Immature natural killer cell (primary cell): ENCODE measurements at regions not wholly inside any gene's neighbourhood (a gene's known extent, or its start where the extent isn't known, plus 50 kb on each side); places are given as distances from the start of the nearest gene placed in this dataset.

ENCODE experiments used
- DNase-seq, 3 donors: peaks; one replicate each; pipeline ENCODE4 v3.0.0; 2022; ENCODE audit warnings: mixed read lengths in 1 of 3
- H3K27ac Mint-ChIP-seq, 6 donors: one replicate each; pipeline ENCODE4 v1.8.0; 2020; ENCODE audit warnings: mixed read lengths in 6 of 6, mild to moderate bottlenecking in 5 of 6, inconsistent platforms in 4 of 6, moderate library complexity in 3 of 6
- H3K27me3 Mint-ChIP-seq, 3 donors: one replicate each; pipeline ENCODE4 v1.8.0; 2020 to 2021; ENCODE audit warnings: low read depth in 3 of 3, mild to moderate bottlenecking in 3 of 3, mixed read lengths in 3 of 3, moderate library complexity in 3 of 3, inconsistent platforms in 1 of 3
- H3K36me3 Mint-ChIP-seq, 3 donors: one replicate each; pipeline ENCODE4 v1.8.0; 2020; ENCODE audit warnings: mixed read lengths in 3 of 3, inconsistent platforms in 2 of 3, mild to moderate bottlenecking in 2 of 3
- H3K4me1 Mint-ChIP-seq, 2 donors: one replicate each; pipeline ENCODE4 v1.8.0; 2020; ENCODE audit warnings: inconsistent platforms in 2 of 2, mild to moderate bottlenecking in 2 of 2, mixed read lengths in 2 of 2, moderate library complexity in 1 of 2
- H3K4me3 Mint-ChIP-seq, 5 donors: one replicate each; pipeline ENCODE4 v1.8.0; 2020; ENCODE audit warnings: mild to moderate bottlenecking in 5 of 5, mixed read lengths in 5 of 5, inconsistent platforms in 3 of 5, moderate library complexity in 3 of 5
- H3K9me3 Mint-ChIP-seq, 6 donors: one replicate each; pipeline ENCODE4 v1.8.0; 2020; ENCODE audit warnings: mild to moderate bottlenecking in 6 of 6, mixed read lengths in 6 of 6, inconsistent platforms in 4 of 6, moderate library complexity in 3 of 6

DNA sequence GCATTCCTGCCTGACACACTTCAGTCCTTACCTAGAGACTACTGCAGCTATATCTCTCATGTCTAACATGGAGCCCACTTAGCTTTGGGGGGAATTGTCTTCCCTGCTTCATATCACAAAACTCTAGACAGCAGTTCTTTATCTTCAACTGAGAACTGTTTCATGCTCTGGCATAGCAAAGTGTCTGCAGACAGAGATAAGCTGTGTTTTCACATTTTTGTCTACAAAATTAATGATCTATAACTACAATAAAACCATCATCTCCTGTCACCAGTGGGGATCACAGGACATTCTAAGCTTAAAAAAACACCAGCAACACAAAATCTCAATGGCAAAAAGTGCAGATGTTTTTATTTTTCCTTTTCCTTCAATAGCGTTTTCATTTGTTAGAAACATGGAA lies 137.1 kb upstream of the VRK1 start:
- Mint-ChIP-seq H3K27ac (no peak overlapping the region), H3K27me3 (peaks cover 3 to 20% (median 8%) of the 10 kb centered on the region in 3 donors), H3K9me3 (peaks cover 0 to 18% (median 8%) of the 10 kb centered on the region in 6 donors), H3K4me3 (no peak overlapping the region), H3K4me1 (no peaks in the 10 kb centered on the region), H3K36me3 (no peaks in the 10 kb centered on the region)
- no peak for DNase-seq

DNA sequence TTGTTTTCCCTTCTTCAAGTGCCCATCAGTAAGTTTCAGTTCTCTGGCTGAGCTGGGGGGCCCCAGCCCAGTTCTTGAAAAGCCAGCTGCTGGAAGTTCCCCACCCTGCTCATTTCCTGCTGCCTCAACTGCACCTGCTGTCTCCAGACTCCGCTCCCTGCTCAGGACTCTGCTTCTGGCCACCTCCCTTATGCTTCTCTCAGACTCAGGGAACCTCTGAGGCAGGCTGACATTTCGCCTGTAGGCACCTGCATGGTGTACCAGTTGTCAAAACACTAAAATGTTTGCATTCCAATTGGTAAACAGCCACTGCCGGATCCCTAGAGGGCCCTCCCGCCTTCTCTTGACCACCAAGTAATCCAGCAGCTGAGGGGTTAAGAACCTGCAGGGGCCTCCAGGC lies 136.5 kb upstream of the VRK1 start:
- DNase-seq: no peak
- Mint-ChIP-seq H3K4me3 (no peak overlapping the region), H3K36me3 (no peaks in the 10 kb centered on the region), H3K27ac (no peak overlapping the region), H3K27me3 (peaks cover 3 to 20% (median 8%) of the 10 kb centered on the region in 3 donors), H3K4me1 (no peaks in the 10 kb centered on the region), H3K9me3 (peaks cover 0 to 18% (median 8%) of the 10 kb centered on the region in 6 donors)

DNA sequence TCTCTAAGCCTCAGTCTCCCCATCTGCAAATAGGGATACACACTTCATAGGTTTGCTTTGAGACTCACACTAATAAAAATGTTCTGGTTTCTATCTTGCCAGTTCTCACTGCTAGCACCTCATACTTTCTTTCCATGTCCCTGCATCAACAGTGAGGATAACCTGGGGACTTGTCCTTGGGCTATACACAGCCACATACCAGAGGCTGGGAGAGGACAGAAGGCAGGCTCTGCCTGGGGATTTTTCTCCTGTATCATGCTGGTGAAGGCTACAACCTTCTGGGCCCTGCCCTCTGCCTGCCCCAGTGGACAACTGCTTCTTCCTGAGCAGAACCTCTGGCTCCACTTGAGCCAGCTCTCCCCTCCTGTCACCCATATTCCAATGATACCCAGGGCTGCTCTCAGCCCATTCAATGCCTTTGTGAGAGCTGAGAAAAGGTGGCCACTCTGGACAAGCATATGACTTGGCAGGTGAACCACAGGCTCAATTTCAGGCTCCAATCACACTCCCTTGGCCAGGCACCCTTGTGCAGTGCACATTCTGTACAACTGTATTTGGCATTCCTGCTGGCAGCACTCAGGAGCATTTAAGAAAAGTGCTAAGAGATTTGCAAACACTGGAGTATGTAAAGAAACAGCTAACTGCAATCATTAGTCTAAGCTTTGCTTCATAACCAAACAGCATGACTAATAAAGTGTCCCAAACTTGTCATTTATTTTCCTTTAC lies 135.8 kb upstream of the VRK1 start:
- no peak overlapping the region for H3K27ac Mint-ChIP-seq
- H3K9me3 Mint-ChIP-seq: peaks cover 0 to 14% (median 8%) of the 10 kb centered on the region in 6 donors
- no peak overlapping the region for H3K4me3 Mint-ChIP-seq
- H3K27me3 Mint-ChIP-seq: peaks cover 3 to 25% (median 12%) of the 10 kb centered on the region in 3 donors
- no peaks in the 10 kb centered on the region for H3K4me1 Mint-ChIP-seq
- no peaks in the 10 kb centered on the region for H3K36me3 Mint-ChIP-seq
- no peak for DNase-seq

DNA sequence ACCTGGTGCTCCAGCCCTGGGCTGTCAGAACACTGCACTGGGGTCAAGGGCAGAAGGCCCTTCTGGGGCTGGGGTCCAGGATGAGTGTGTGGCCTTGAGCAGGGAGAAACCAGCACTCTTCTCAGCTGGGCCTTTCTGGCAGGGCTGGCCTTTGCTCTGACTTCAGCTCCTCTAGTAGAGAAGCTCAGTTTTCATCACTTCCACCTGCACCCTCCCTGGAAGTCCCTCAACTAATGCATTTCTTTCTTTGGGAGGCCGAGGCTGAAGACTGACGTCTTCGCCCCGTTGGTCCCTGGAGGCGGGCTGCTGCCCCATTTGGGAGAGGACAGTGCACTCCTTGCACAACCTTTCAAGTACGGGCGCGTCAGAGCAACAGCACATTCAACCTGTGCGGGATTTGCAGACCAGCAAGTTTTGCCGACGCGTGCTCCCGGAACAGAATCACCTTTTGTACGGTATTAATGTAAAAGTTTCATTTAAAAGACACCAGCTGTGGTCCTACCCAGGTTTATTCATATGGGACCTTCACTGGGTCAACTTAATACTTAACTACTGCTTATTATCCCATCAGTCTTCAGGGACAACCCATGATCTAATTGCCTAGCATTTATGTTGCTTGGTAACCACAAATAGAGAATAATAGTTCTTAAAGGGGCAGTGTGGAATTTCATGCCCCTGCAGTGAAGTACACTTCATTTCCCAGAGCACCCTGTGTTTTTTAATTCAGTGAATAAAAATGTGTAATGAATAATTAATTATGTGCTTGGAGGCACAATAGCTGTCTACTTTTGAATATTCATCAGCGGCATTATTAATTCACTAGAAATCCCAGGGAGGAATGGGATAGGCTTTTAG lies 134.8 kb upstream of the VRK1 start:
- no peak overlapping the region for H3K27ac Mint-ChIP-seq
- H3K9me3 Mint-ChIP-seq: peaks cover 0 to 7% (median 2%) of the 10 kb centered on the region in 6 donors
- no peaks in the 10 kb centered on the region for H3K36me3 Mint-ChIP-seq
- DNase-seq: no peak
- H3K27me3 Mint-ChIP-seq: peaks cover 3 to 28% (median 13%) of the 10 kb centered on the region in 3 donors
- no peaks in the 10 kb centered on the region for H3K4me1 Mint-ChIP-seq
- no peak overlapping the region for H3K4me3 Mint-ChIP-seq

DNA sequence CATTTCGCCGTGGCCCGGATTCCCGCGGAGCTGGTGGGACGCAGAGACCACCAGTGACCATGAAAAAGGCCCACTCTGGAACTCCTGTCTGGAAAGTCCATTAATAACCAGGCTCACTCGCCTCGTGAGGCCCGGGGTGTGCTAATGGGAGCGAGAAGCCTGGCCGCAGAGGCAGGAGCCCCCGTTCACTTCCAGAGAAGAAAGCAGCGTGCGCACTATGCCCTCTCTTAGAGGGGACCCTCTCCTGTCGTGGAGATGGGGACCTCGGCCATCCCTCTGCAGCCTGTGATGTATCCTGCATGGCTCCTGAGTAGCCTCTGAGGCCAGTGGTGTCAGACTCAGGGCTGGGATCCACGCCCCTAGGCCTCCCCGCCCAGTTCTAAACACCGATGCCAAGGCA lies 134.1 kb upstream of the VRK1 start:
- no peak for DNase-seq
- H3K4me3 Mint-ChIP-seq: no peak overlapping the region
- no peaks in the 10 kb centered on the region for H3K36me3 Mint-ChIP-seq
- no peak overlapping the region for H3K27ac Mint-ChIP-seq
- H3K27me3 Mint-ChIP-seq: peaks cover 3 to 28% (median 13%) of the 10 kb centered on the region in 3 donors
- no peaks in the 10 kb centered on the region for H3K4me1 Mint-ChIP-seq
- H3K9me3 Mint-ChIP-seq: peaks cover 0 to 2% (median 0%) of the 10 kb centered on the region in 6 donors

DNA sequence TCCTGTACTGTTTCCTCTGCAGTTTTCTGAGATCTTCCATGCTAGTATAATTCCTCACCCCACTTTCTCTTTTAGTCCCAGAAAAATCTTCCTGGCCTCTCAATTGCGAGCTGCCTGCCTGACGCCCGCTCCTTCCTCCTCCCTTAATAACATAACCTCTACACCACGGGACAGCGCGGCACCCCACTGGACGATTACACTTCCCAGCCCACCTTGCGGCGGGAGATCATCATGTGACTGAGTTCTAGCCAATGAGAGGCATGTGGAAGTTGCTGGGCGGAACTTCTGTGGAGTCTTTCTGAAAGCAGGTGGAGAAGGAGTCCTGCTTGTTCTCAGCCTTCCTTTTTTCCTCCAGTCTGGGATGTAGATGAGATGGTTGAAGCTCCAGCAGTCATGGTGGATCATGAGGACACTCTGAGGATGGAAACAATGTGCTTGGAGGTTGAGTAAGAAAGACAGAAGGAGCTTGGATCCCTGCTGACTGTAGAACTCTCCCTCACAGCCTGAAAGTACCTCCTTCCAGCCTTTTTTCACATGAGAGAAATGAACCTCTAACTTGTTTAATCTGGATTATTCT lies 133.6 kb upstream of the VRK1 start:
- Mint-ChIP-seq H3K4me1 (no peaks in the 10 kb centered on the region), H3K27me3 (peaks cover 3 to 28% (median 12%) of the 10 kb centered on the region in 3 donors), H3K27ac (no peak overlapping the region), H3K9me3 (peaks cover 0 to 2% (median 0%) of the 10 kb centered on the region in 6 donors), H3K4me3 (no peak overlapping the region), H3K36me3 (no peaks in the 10 kb centered on the region)
- DNase-seq: no peak

DNA sequence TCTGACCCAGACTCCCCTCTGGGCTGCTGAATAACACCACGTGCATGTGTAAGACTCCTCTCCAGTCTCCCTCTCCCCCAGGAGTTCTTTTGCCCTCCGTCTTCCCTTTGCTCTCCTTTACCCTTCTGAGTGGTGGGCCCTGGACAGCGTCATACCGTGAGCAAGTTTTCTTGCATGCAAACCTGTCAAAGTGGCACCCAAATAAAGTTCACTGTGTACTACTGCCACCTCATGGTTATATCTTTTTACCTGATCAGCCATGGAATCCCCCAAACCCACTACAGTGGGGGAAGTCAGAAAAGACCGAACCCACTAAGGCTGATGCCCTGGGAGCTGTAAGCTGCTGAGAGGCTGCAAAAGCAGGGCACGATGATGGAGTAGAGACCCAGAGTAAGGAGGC lies 131.1 kb upstream of the VRK1 start:
- no peak for DNase-seq
- Mint-ChIP-seq H3K9me3 (peaks cover 0 to 2% (median 0%) of the 10 kb centered on the region in 6 donors), H3K4me1 (no peaks in the 10 kb centered on the region), H3K27ac (no peak overlapping the region), H3K27me3 (peaks cover 3 to 17% (median 8%) of the 10 kb centered on the region in 3 donors), H3K4me3 (no peak overlapping the region), H3K36me3 (no peaks in the 10 kb centered on the region)

DNA sequence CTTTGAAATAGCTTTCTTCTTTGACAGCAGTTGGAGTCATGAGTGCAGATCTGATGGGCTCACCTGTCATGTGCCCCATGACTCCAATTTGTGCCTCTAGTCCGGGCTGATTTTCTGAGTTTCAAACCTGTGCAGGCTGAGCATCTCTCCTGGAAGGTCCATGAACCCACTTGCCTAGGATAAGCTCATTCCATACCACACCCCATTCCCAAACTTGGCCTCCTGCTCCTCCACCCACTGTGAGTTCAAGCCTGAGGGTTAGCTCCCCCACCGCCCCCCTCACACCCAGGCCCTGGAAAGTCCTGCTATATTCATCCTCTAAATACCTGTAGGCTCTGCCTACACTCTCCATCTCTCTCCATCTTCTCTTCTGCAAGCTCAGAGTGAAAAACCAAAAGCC lies 126.8 kb upstream of the VRK1 start:
- Mint-ChIP-seq H3K27me3 (peaks cover 4 to 8% (median 5%) of the 10 kb centered on the region in 3 donors), H3K27ac (no peak overlapping the region), H3K36me3 (no peaks in the 10 kb centered on the region), H3K9me3 (peaks cover 0 to 2% (median 0%) of the 10 kb centered on the region in 6 donors), H3K4me3 (no peak overlapping the region), H3K4me1 (no peaks in the 10 kb centered on the region)
- no peak for DNase-seq

DNA sequence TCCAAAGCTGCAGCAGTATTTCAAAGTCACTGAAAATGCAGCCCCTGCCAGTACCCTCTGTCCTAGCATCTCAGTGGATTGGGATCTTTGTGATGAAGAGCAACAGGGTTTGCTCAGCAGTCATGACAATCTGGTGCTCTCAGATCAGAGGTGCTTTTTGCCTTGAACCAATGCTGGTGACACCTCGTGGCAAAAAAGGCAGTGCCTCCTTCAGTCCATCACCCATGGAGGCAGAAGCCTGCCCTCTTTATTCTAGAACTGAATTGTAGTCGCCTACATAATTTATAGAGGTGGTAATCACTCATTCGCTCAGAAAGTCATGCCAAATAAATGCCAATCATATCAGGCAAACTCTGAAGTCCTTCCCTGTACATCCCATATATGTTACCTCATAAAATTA lies 126.0 kb upstream of the VRK1 start:
- Mint-ChIP-seq H3K27ac (no peak overlapping the region), H3K4me3 (no peak overlapping the region), H3K36me3 (no peaks in the 10 kb centered on the region), H3K4me1 (no peaks in the 10 kb centered on the region), H3K9me3 (peaks cover 0 to 2% (median 0%) of the 10 kb centered on the region in 6 donors), H3K27me3 (peaks cover 3 to 7% (median 4%) of the 10 kb centered on the region in 3 donors)
- DNase-seq: no peak

DNA sequence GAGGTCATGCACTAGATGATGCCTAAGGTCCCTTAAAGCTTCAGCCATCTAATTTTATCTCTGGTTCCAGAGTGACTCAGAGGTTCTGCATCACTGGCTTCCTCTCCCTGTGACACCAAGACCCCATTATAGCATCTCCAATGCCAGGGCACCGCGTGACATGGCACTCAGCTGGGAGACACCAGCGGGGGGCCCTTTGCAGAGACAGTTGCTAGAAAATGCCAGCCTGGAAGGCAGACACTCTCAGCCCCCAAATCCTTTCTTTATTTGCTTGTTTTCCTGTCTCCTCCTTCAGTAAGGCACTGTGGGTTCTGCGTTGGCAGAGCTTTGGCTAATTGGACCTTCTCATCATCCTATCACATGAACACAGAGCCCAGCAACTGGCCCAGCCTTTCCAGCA lies 123.5 kb upstream of the VRK1 start:
- no peaks in the 10 kb centered on the region for H3K36me3 Mint-ChIP-seq
- peaks cover 0 to 8% (median 4%) of the 10 kb centered on the region in 3 donors for H3K27me3 Mint-ChIP-seq
- no peak overlapping the region for H3K4me3 Mint-ChIP-seq
- H3K27ac Mint-ChIP-seq: no peak overlapping the region
- DNase-seq: no peak
- no peaks in the 10 kb centered on the region for H3K4me1 Mint-ChIP-seq
- H3K9me3 Mint-ChIP-seq: peaks cover 0 to 2% (median 0%) of the 10 kb centered on the region in 6 donors

DNA sequence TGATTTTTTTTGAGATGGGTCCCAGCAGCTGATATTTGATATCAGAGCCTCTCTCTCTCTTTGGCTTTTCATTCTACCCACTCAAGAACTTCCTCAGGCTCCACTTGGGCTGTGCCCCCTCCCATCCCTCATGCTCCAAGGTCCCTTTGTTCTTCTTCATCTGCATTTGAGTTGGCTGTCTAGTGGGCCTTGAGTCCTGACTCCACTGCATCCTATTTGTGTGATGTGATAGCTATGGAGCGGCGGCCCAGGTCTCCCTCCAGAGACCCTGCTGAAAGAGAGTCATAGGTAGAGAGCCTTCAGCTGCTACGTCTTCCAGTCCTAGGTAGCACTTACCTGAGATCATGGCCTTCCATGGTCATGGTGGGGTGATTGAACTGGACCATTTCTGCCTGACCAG lies 123.1 kb upstream of the VRK1 start:
- peaks cover 0 to 8% (median 4%) of the 10 kb centered on the region in 3 donors for H3K27me3 Mint-ChIP-seq
- no peak overlapping the region for H3K4me3 Mint-ChIP-seq
- H3K4me1 Mint-ChIP-seq: no peaks in the 10 kb centered on the region
- no peak overlapping the region for H3K27ac Mint-ChIP-seq
- H3K36me3 Mint-ChIP-seq: no peaks in the 10 kb centered on the region
- DNase-seq: no peak
- H3K9me3 Mint-ChIP-seq: peaks cover 0 to 2% (median 0%) of the 10 kb centered on the region in 6 donors

DNA sequence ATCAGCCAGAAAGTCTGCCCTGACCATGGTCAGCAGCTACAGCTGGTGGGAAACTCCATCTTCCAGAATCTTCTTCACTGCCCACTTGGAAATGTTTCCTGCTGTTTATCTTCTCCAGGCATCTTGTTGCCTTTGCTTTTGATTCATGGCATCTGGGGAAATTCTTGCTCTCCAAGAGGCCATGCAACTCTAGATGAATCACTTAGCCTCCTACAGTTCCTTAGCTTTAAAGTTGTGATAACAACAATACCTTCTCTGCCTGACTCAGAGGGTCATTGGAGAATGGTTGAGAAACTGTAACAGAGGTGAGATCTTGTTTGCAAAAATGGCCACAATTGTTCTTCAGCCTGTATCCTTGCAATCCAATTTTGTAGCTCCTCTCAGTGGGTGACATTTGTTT lies 121.0 kb upstream of the VRK1 start:
- no peak overlapping the region for H3K4me3 Mint-ChIP-seq
- H3K36me3 Mint-ChIP-seq: no peaks in the 10 kb centered on the region
- no peaks in the 10 kb centered on the region for H3K4me1 Mint-ChIP-seq
- peaks cover 0 to 4% (median 0%) of the 10 kb centered on the region in 6 donors for H3K9me3 Mint-ChIP-seq
- H3K27ac Mint-ChIP-seq: no peak overlapping the region
- H3K27me3 Mint-ChIP-seq: peaks cover 0 to 8% (median 4%) of the 10 kb centered on the region in 3 donors
- DNase-seq: no peak

DNA sequence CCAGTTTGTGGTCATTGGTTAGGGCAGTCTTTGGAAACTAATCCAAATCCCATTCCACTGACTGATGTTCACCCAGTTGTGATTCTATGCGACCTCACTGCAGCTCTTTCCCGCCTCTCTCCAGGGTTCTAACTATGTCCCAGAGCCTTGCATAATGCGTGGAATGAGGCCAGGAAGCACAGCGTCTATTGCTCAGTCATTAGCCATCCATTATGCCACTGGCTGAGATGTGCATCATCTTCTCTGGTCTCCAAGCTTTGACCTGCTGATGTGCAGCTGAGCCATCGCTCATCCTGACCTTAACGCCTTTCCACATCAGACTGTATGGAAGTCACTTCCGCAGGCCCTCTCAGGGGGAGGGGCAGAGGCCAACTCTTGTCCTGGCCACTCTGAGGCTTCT lies 115.4 kb upstream of the VRK1 start:
- H3K4me1 Mint-ChIP-seq: no peaks in the 10 kb centered on the region
- no peak for DNase-seq
- no peak overlapping the region for H3K27ac Mint-ChIP-seq
- no peak overlapping the region for H3K4me3 Mint-ChIP-seq
- no peaks in the 10 kb centered on the region for H3K36me3 Mint-ChIP-seq
- peaks cover 2 to 8% (median 5%) of the 10 kb centered on the region in 3 donors for H3K27me3 Mint-ChIP-seq
- H3K9me3 Mint-ChIP-seq: peaks cover 0 to 6% (median 0%) of the 10 kb centered on the region in 6 donors

DNA sequence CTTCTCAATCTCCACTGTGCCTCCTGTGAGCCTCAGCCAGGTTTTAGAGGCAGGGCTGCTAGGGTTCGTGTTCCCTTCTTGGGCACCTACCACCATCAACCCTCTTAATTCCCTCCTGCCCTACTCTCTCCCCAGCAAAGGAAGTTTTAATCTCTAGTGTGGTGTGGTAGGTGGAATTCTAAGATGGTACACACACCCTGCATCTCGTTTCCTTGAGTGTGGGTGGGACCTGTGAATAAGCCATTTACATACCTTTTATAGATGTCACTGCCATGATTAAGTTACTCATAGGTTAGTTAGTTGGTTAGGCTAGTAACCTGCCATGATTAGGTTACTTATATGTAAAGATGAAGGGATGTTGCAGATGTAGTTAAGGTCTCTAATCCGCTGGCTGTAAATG lies 114.8 kb upstream of the VRK1 start:
- peaks cover 2 to 8% (median 5%) of the 10 kb centered on the region in 3 donors for H3K27me3 Mint-ChIP-seq
- H3K9me3 Mint-ChIP-seq: peaks cover 0 to 6% (median 0%) of the 10 kb centered on the region in 6 donors
- H3K27ac Mint-ChIP-seq: no peak overlapping the region
- no peaks in the 10 kb centered on the region for H3K4me1 Mint-ChIP-seq
- no peak for DNase-seq
- H3K36me3 Mint-ChIP-seq: no peaks in the 10 kb centered on the region
- no peak overlapping the region for H3K4me3 Mint-ChIP-seq
